HG03159 (cell line): ENCODE measurements at regions not wholly inside any gene's neighbourhood (a gene's known extent, or its start where the extent isn't known, plus 50 kb on each side); places are given as distances from the start of the nearest gene placed in this dataset.

Source experiments
- ATAC-seq: cut with Tn5 transposase; IDR thresholded peaks from one replicate; pipeline ENCODE4 v1.9.1; 2021; ENCODE audit warnings: mild to moderate bottlenecking, moderate library complexity; ENCODE audit not compliant: unreplicated experiment

DNA sequence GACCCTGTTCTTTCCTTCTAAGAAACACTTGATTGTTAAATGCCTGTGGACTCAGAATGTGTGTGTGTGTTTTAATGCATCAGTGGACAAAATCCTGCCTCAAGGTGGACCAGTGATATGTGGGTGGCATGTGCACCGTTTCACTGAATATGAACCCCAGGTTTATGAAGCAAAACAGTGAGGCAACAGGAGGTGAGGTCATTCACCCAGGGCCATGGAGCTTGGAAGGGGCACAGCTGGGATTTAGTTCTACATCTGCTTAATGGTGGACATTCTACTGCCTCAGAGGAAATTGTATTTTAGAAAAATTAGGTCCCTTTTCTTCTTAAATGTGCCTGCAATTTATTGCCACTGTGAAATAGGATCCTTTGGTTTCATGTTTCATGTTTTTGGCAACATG, 549.5 kb upstream of the EEF2KMT start:
- ATAC-seq, result no peak

DNA sequence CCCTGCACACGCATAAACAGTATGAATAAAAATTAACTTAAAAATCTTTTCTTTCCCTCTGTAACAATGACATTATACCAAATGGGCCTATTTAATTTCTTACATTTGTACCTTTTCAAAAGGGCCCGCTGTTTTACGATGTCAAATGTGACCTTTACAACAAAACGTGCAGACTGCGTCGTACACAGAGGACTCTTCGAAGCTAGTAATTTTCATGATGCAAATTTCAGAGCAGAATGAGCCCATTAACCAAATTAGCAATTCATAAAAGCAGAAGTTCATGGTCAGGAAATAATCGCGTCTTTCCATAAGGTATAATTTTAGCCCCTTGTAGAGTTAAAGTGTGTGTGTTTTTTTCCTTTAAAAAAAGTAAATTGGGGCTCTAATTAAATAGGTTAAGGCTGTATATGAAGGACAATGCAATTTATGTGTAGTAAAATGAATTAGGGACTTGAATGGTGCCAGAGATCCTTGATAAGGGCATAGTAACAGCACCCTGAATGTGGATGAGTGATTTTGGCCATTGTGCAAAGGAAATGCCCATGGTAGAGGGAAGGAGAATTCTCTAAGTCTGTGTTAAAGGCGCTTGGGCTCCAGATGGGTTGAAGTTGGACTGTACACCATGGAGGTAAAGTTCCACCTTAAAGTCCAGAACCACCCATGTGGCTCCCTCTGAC, 546.4 kb upstream of the EEF2KMT start:
- no peak for ATAC-seq

DNA sequence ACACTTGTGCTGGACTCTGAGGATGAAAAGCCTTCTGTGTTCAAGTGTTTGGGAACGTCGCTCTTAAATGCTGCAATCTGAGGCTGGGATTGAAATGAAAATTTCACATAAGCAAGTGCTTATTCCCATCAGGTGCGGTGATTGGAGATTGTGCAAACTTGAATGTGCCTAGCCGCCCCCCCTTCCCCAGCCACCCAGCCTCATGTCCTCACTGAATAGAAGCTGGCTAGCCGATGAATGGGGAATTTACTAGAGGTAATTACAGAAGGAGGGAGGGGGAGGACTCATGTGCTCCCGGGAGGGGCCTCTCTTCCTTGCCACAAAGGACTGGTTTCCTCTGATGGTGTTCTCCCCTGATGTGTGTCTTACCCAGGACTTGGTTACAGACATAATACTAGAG, 544.8 kb upstream of the EEF2KMT start:
- no peak for ATAC-seq

DNA sequence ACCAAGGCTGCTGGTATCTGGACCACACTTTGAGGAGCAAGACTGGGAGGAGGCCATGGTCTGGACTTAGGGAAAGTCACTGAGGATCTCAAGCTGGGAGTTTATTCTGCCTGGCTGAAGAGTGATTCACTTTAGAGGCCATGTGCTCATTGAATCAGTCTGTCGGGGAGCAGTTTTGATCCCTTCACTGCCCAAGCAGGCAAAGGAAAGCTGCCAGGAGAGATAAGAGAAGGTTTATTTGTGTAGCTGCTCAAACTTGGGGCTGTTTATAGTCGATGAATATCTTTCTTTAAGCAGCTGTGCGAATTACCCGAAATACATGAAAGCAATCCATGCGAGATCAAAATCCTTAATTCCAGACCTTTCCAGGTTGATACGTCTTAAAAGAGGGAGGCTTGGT, 544.4 kb upstream of the EEF2KMT start:
- ATAC-seq, result no peak

DNA sequence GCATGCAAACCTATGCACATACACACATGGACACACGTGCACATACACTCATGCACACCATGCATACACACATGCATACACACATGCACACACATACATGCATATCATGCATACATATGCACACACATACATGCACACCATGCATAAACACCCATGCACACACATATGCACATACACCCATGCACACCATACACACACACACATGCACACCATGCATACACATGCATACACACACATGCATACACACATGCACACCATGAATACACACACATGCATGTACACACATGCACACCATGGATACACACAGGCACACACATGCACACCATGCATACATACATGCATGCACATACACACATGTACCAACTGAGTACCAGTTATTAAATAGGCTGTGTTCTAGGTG, 543.3 kb upstream of the EEF2KMT start:
- no peak for ATAC-seq

DNA sequence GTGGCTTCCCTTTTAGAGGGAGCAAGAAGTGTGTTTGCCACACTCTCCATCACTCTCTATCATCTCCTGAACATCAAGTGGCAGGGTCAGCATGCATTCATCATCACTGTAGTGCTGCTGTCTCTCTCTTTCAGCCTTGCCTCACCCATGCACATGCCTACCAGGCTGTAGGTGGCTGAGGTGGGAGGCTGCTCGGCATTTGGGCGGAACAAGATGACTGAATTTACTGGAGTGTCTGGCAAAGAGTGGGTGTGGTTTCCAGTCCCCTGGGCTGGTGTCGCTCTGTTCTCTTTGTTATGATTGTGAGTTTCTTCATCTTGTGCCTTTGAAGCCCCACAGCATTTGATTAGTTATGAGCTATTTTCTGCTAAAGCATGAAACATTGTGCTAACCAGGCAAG, 541.9 kb upstream of the EEF2KMT start:
- no peak for ATAC-seq

DNA sequence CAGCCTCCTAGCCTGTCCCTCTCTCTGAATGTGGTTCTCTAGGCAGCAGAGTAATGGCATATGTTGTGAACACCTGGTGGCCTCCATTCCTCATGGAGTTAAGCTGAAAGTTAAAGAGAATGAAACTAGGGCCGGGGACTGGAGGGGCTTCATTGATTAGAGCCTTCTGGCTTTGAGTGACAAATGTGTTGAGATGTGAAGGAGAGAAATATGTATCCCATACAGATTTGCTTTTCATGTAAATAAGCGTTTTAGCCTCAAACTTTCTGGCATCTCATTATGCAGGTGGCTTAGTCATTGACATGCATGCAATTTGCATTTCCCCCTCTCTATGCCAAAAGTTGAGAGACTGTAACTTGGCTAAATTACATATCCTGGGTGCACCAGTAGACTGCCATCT, 537.7 kb upstream of the EEF2KMT start:
- ATAC-seq, result no peak

DNA sequence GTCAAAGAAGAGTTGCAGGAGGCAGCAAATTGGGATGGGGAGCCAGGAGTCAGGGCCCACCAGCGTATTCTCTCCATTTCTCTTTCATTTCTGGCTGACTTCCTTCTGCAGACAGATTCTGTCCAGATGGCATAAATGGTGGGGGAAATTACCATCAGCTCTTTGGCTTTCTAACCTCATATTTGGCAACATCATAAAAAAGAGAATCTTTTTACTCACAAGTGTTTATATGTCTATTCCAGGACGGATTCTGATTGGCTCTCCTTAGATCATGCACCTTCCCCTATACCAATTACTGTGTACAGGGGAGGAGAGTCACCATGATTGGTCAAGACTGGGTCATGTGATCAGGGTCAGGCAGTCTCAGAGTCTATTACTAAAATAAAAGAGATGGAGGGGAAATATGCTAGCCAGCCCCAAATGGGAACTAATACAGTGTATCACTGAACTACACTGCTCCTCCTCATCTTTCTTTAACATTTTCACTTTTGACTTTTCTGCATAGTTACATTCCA, 537.1 kb upstream of the EEF2KMT start:
- no peak for ATAC-seq

DNA sequence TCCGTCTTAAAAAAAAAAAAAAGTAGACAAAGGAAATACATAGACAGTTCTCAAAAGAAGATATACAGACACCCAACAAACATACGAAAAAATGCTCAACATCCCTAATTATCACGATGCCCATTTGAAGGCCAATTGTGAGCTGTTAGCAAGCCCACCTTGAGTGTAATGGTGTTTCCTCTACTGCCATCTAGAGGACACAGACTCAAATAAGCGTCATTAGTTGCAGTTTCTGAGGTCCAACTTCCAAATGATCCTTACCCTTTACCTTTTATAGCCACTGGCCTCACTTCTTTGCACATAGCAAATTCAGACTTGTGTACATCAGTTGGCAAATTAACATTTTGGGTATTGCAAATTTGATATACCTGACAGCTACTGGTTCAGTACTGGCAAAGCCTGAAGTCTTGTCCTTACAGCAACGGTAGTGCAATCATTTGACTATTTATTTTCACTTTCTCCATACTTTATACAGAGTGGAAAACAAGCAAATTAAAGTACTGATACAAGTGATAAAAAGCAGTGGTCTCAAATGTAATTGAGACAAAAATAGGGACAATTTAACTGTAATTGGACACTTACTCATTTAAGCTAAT, 536.3 kb upstream of the EEF2KMT start:
- no peak for ATAC-seq

DNA sequence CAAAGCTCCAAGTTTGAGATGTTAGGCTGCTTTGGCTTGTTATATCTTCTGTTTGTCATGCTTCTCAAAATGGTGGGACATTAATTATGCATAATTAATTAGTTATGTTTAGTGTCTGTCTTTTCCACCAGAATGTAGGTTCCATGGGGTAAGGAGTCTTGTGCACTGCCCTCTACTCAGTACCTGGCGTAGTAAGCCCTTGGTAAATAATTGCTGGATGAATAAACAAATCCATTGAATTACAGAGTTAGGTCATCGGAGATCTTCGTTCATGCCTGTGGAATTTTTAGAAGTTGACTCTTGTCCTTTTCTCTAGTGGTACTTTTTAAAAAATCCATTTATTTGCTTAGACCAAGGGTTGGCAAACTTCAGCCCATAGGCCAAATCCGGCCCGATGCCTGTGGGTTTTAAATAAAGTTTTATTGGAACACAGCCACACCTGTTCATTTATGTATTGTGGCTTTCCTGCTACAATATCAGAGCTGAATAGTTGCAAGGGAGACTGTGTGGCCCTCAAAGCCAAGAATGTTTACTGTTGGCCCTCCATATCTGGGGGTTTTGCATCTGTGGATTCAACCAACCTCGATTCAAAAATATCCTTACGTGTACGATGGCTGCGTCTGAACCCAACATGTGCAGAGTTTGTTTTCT, 524.8 kb upstream of the EEF2KMT start:
- ATAC-seq, result no peak

DNA sequence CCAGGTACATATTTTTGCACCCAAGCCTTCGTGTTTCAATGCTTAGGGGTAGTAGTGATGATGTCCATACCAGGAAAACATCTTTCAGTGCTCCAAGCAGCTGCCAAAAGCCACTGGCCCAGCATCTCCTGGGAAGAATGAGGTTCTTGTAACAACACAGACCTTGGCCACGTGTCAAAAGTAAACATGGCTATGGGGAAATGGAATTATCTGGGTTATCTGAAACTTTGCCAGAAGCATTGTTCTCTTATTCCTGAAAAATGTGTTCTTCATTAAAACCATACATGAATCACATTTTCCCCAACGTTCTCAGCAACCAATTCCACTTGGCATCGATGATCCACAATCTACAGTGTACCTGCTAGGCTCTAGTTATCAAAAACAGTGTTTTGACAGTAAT, 524.2 kb upstream of the EEF2KMT start:
- ATAC-seq, result no peak

DNA sequence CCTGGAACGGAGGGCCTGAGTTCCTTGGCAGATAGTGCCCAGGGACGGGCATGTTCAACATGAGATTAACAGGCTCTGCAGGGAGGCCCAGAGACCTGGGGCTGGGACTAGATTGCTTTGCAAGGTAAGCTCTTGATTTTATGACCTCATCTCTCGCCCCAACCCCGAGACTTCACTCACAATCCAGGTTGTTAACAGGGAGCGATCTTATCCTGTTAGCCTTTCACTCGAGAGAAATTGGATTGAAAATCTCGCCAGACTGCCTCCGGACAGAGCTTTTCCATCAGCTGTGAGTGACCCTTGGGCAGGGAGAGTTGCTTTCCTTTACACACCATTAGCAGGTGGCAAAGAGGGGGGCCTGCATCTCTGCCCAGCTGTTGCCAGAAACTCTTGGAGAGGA, 521.7 kb upstream of the EEF2KMT start:
- ATAC-seq, result no peak

DNA sequence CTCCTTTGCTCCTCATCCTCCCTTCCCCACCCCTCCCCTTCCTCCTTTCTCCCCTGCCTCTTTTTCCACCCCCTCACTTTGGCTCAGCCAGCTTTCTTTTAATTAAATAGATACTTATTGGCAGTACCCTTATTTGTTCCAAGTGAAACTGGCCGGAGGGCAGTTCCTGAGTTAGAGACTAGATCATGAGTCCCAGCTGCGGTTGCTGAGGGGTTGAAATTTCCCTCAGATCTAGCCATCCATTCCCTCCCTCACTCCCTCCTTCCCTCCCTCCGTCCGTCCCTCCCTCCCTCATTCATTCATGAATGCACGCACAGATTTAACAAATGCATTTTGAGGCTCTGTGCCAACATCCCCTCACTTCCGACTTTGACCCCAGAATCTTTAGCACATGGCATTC, 519.2 kb upstream of the EEF2KMT start:
- ATAC-seq, result no peak

DNA sequence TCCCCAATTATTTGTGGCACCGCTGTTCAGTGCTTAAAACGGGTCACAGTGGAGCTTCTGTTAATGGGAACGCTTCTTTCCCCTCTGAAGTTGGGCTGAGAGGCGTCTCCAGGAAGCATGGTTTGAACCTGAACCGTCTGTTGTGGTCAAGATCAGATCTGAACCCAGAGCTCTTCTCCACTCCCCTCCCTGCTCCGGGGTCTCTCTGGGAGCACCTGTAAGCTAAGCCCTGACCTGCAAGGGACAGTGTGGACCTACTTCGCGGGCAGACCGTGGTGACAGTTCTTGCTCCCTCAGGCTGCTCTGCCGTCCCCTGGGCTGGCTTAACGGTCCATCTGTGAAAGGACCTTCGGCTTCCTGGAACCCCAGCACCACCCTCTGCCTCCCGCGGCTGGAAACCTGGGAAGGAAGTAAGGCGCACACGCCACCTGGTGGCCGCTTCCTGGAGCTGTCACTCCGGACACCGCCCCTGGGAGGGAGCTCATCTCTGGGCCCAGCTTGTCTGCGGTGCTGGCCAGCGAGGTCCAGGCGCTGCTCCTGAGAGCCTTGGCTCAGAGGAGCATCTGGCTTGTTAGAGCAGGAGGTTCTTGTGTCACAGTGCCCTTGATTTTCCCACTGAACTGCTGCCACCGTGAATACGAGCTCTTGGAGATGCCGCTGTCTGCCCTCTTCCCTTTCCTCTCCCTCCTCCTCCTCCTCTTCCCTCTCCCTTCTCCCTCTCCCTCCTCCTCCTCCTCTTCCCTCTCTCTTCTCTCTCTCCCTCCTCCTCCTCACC, 518.5 kb upstream of the EEF2KMT start:
- peak; percentile 61 for ATAC-seq

DNA sequence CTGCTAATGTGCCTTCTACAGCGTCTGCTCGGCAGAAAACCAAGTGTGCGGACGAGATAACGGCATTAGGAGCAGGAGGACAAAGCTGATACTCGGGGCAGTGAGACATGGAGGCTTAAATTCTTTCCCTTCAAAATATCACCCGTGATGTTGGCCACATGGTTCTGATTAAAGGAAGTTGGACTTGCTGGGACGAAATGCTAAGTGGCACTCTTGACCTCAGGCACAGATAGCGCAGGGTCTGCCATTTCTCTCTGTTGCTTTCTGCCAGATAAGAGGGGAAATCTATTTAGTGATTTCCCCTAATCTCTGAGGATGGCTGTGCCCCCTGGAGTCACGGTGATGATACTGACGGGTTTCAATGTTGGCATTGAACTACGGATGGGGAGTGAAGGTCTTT, 509.6 kb upstream of the EEF2KMT start:
- ATAC-seq, result no peak

DNA sequence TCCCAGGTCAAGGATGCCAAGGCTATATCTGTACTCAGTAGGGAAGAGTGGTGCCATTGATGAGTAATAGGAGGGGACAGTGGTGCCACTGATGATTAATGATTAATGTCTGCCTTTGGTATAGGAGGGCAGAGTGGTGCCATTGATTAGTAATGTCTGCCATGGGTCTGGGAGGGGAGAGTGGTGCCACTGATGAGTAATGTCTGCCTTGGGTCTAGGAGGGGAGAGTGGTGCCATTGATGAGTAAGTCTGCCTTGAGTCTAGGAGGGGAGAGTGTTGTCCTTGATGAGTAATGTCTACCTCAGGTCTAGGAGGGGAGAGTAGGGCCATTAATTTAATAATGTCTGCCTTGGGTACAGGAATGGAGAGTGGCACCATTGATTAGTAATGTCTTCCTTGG, 507.8 kb upstream of the EEF2KMT start:
- no peak for ATAC-seq

DNA sequence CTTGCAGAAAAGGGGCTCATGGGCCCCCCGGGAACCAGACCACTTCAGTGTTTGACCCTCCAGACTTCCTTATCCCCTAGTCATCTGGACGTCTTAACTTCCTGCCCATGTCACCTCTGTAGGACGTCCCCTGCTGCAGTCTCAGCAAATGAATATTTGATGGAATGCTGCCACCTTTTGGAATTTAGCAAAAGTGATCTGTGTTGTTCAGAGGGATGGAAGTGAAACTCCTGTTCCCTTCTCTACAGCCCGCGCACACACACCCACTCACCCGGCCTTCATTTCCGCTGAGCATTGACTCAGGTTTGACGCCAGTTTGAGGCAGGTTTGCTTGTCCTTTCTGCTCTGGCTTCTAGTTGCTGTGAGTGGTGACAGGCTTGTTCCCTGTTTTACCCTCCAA, 507.2 kb upstream of the EEF2KMT start:
- ATAC-seq, result no peak

DNA sequence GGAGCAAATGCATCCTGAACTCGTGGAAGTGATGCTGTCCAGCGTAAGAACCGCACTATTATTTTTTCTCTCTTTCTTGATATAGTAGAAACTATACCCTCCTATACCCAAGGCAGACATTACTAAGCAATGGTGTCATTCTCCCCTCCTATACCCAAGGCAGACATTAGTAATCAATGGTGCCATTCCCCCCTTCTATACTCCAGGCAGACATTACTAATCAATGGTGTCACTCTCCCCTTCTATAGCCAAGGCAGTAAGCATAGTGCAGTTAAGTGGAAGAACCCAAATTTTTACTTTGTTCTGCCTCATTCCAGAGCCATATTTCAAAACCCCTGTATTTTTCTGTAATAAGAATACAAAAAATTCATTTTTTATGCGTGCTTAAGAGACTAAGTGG, 506.2 kb upstream of the EEF2KMT start:
- ATAC-seq, result no peak

DNA sequence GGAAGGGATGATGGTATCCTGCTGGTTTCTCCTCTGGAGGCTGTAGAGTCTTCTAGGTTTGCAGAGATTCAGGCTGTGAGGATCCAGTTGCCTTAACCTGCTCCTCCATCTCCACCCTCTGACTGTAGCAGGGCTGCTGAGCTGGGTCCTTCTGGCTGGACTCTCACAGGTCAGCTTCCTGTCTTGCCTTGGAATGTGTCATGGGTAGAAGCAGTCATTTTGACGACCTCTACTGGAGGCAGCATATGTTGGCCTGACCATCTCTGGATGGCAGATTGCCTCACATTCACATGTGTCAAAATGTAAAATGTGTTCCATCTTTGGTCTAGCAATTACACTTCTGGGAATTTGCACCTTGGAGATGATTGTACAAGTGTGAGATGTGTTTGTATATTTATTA, 504.4 kb upstream of the EEF2KMT start:
- ATAC-seq, result no peak

DNA sequence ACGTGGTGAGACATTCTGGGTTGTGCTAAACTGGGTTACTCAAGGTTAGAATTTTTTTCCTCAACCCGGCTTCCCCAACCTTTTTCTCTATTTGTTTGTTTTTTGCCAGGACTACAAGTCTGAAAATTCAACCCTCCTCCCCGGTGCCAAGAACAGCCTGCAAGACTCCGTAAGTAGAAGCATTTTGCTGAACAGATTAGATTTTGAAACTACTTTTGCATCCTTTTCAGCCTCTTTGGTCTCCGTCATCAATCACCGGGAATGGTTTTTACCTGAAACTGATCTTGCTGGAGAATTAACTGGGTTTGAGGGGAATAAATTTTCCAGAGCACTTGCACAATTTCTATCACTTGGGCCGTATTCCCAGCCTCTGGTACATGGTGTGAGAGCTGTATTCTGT, 501.2 kb upstream of the EEF2KMT start:
- ATAC-seq, result no peak

DNA sequence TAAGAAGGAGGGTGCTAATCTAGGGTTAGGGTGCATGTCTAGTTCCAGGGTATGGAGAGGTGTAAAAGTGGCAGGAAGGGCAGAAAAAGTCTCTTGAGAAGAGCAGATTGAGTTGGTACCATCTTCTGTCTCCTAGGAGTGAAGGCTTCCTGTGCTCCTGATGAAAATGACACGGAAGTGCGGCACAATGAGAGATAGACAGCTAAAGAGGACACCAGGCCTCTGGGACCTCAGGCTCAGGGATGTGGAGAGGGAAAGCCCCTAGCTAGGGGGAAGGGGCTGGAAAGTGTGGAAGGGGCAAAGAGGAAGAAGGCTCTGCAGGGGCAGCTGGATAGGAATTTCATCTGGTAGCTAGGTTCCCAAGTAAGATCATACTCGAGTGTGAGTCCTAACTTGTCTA, 498.3 kb upstream of the EEF2KMT start:
- no peak for ATAC-seq

DNA sequence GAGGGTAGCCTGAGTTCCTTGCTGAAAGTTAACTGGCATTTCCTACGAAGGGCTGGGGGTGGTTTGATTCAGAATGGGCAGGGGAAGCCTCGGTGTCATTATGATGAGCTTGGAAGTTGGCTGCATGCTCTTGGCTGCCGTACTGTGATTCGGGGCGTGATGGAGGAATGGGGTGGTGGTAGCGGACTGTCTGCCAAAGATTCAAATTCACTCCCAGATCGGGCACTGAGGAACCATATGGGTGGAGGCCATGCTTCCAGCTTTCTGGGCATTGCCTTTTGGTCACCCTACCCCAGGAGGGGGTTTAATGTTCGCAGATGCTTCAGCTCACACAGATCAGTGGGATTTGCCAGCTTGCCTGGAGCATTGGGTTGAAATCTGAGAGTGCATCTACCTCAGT, 492.8 kb upstream of the EEF2KMT start:
- ATAC-seq, result no peak
